ENCODE measurements at regions not wholly inside any gene's neighbourhood (a gene's known extent, or its start where the extent isn't known, plus 50 kb on each side); places are given as distances from the start of the nearest gene placed in this dataset.
"Not testable (repeated sequence)": the region's sequence is repeated elsewhere in the genome, so short reads cannot be mapped to it uniquely, and the experiment has no call there.

DNA sequence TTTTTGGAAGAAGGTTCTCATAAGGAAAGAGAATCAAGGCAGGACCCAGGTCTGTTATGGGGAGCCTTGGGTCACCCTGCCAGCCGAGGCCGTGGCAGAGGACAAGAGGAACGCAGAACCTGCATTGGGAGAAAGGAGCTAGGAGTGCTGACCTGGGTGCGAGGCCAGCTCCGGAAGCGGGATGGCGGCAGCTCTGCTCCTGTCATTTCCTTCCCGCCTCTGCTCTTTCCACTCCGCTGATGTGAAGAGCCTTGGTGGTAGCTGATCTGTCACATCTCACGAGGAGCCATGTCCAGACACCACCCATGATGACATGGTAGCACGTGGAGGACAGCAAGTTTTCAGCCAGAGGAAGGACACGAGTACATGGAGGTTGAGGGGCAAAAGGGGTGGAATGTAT, 109.5 kb upstream of the COL5A1 start:
- Histone ChIP-seq H3K27ac (no peak overlapping the region), H3K4me3 (replicated peaks in 1 of 3) (no peak overlapping the region)

GRCh38 chr9:134532661-134533060, 108.9 kb upstream of the COL5A1 start:
- H3K36me3 ChIP-seq; H3K4me3 ChIP-seq (replicated peaks in 1 of 3); intact Hi-C loops (cut with DNase I); H3K9me3 ChIP-seq; DNase-seq; H3K27ac ChIP-seq; H3K27me3 ChIP-seq: not testable (repeated sequence)
- 94 to 98% methylated on average over 9 of the region's 9 CpGs for WGBS, 2 donors
- H3K4me1 ChIP-seq = peaks cover 0 to 13% of the 10 kb centered on the region in 2 donors

More for the DNA sequence above, 109.5 kb upstream of the COL5A1 start:
- H3K36me3 ChIP-seq = no peaks in the 10 kb centered on the region
- intact Hi-C loops (cut with DNase I) = no loop called here
- no peaks in the 10 kb centered on the region for H3K27me3 ChIP-seq
- no peak for TF ChIP-seq POLR2A (IDR thresholded peaks at IDR 0.05)
- TF ChIP-seq CTCF (IDR thresholded peaks at IDR 0.05) = no peak
- WGBS, 2 donors = 76 to 94% methylated on average over 12 of the region's 12 CpGs
- DNase-seq = no peak
- peaks cover 0 to 13% of the 10 kb centered on the region in 2 donors for H3K4me1 ChIP-seq
- H3K9me3 ChIP-seq = no peaks in the 10 kb centered on the region

DNA sequence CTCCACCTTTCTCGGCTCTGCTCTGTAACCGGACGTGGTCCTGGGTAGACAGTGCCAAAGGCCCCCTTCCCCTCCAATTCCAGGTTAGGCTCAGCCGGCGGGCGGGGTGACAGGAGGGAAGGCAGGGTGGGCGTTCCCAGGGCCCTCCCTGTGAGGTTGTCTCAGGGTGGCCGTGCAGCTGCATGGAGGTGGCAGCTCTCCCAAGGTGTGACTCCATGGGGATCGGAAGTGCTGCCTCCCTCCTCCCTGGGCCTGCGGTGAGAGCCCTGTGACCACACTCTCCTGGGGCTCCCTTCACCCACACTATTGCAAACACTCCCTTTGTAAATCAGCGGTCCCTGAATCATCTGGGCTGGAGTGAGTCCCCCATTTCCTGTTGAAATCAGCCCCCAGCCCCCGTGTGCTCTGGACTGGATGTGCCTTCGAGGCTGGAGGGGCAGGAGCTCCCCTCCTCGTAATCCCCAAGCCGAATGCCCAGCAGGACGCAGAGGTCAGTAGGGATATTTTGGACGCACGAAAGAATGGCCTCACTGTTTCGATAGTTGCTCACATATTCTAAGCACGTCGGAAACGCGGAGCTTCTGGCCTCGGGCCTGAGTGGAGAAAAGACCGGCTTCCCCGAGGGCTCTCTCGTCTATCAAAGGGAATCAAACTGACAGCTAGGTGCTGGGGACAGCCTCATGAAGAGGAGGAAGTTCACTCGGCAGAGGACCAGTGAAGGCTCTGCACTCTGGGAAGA, 107.6 kb upstream of the COL5A1 start:
- DNase-seq = no peak
- Histone ChIP-seq H3K4me1 (peaks cover 0 to 13% of the 10 kb centered on the region in 2 donors), H3K9me3 (no peaks in the 10 kb centered on the region), H3K27ac (no peak overlapping the region), H3K27me3 (no peaks in the 10 kb centered on the region), H3K4me3 (replicated peaks in 1 of 3) (no peak overlapping the region), H3K36me3 (no peaks in the 10 kb centered on the region)
- TF ChIP-seq CTCF (IDR thresholded peaks at IDR 0.05) = no peak
- TF ChIP-seq POLR2A (IDR thresholded peaks at IDR 0.05) = no peak
- WGBS, 2 donors = 65 to 72% methylated on average over 26 to 27 of the region's 28 CpGs
- intact Hi-C loops (cut with DNase I) = no loop called here

DNA sequence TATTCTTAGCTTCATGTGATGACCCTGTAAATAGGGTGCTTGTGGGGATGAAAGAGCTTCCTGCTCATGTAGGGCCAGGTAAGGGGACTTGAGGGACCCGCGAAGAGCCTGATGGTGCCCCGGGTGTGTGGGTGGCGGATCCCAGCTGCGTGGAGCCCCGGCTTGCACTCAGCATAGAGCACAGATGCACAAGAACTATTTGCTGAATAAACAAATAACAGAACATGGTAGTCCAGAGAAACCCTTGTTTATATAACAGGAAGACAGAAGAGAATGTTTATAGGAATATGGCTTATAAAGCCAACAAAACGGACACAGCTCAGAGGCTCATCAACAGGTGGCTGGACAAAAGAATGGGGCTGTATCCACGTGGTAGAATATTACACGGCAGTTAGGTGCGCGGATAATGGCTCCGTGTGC, 106.9 kb upstream of the COL5A1 start:
- peaks cover 0 to 13% of the 10 kb centered on the region in 2 donors for H3K4me1 ChIP-seq
- intact Hi-C loops (cut with DNase I) = no loop called here
- H3K36me3 ChIP-seq = no peaks in the 10 kb centered on the region
- WGBS, 2 donors = 40% methylated on average over 12 of the region's 12 CpGs
- H3K4me3 ChIP-seq (replicated peaks in 1 of 3) = no peak overlapping the region
- DNase-seq = no peak
- H3K27me3 ChIP-seq = no peaks in the 10 kb centered on the region
- no peak overlapping the region for H3K27ac ChIP-seq
- no peaks in the 10 kb centered on the region for H3K9me3 ChIP-seq
- TF ChIP-seq POLR2A (IDR thresholded peaks at IDR 0.05) = no peak
- TF ChIP-seq CTCF (IDR thresholded peaks at IDR 0.05) = no peak

GRCh38 chr9:134535171-134535570, 106.4 kb upstream of the COL5A1 start:
- 92% methylated on average over 9 of the region's 9 CpGs for WGBS, 2 donors
- Histone ChIP-seq H3K27me3 (no peaks in the 10 kb centered on the region), H3K4me1 (peaks cover 0 to 13% of the 10 kb centered on the region in 2 donors), H3K4me3 (replicated peaks in 1 of 3) (no peak overlapping the region), H3K27ac (no peak overlapping the region), H3K9me3 (no peaks in the 10 kb centered on the region), H3K36me3 (no peaks in the 10 kb centered on the region)
- intact Hi-C loops (cut with DNase I) = no loop called here
- no peak for TF ChIP-seq CTCF (IDR thresholded peaks at IDR 0.05)
- no peak for TF ChIP-seq POLR2A (IDR thresholded peaks at IDR 0.05)
- DNase-seq = no peak

Data from thyroid gland (tissue), 4 donors.